ENCODE measurements at regions not wholly inside any gene's neighbourhood (a gene's known extent, or its start where the extent isn't known, plus 50 kb on each side); places are given as distances from the start of the nearest gene placed in this dataset.
"Not testable (repeated sequence)": the region's sequence is repeated elsewhere in the genome, so short reads cannot be mapped to it uniquely, and the experiment has no call there.

DNA sequence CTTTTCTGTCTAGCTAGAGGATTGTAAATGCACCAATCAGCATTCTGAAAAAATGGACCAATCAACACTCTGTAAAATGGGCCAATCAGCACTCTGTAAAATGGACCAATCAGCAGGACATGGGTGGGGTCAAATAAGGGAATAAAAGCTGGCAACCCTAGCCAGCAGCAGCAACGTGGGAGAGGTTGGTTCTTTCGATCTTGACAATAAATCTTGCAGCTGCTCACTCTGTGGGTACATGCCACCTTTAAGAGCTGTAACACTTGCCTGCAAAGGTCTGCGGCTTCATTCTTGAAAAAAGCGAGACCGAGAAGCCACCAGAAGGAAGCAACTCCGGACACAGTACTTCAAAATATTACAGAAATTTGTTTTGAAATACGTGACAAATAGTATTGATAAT is 424.6 kb upstream of the CDH9 start:
- POLR2A ChIA-PET = no interaction called here
- Mint-ChIP-seq H3K36me3 (no peaks in the 10 kb centered on the region), H3K4me1 (no peaks in the 10 kb centered on the region), H3K27ac (no peak overlapping the region), H3K4me3 (no peak overlapping the region), H3K9me3 (no peaks in the 10 kb centered on the region), H3K27me3 (no peaks in the 10 kb centered on the region)
- ATAC-seq (ENCODE audit: low read depth) = no peak
- DNase-seq = no peak

DNA sequence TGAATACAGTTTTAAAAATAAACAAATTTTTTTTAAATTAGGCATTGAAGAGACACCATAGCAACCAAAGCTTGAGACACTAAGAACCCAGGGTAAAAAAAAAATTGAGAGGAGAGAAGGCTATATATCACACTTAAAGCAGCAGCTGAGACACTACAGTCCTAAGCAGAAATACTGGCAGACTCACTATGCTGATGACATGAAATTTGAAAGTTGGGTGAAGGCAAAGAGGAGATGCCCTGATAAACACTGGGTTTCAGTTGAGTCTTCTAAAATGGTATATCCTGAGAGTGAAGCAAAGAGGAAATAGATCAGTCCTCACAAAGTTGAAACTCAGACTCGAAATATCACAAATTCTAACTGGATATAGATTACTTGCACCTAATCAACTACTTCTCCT is 419.9 kb upstream of the CDH9 start:
- no peak overlapping the region for H3K4me3 Mint-ChIP-seq
- no peak overlapping the region for H3K27ac Mint-ChIP-seq
- no peaks in the 10 kb centered on the region for H3K27me3 Mint-ChIP-seq
- POLR2A ChIA-PET = no interaction called here
- no peaks in the 10 kb centered on the region for H3K4me1 Mint-ChIP-seq
- ATAC-seq (ENCODE audit: low read depth) = no peak
- DNase-seq = no peak
- H3K36me3 Mint-ChIP-seq = no peaks in the 10 kb centered on the region
- peaks cover 4% of the 10 kb centered on the region for H3K9me3 Mint-ChIP-seq

DNA sequence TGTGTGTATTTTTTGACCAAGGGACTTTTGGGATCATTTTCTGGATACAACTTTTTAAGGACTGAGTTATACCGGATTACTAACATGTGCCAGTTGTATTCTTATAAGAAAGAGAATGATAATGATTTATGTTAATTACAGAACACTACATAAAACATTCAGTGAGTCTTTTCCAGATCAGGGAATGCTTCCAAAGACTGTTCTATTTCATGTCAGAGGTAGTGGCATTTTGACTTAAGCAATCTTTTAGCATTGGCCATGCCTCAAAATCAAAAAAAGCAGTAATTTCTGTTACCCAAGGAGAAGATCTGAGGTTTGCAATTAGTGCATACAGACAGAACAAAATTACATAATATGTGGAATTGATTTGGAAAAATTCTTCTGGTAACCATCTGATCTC is 413.0 kb upstream of the CDH9 start:
- POLR2A ChIA-PET = no interaction called here
- Mint-ChIP-seq H3K36me3 (no peaks in the 10 kb centered on the region), H3K27me3 (no peaks in the 10 kb centered on the region), H3K27ac (no peak overlapping the region), H3K4me3 (no peak overlapping the region), H3K9me3 (peaks cover 5% of the 10 kb centered on the region), H3K4me1 (no peaks in the 10 kb centered on the region)
- no peak for ATAC-seq (ENCODE audit: low read depth)
- no peak for DNase-seq

DNA sequence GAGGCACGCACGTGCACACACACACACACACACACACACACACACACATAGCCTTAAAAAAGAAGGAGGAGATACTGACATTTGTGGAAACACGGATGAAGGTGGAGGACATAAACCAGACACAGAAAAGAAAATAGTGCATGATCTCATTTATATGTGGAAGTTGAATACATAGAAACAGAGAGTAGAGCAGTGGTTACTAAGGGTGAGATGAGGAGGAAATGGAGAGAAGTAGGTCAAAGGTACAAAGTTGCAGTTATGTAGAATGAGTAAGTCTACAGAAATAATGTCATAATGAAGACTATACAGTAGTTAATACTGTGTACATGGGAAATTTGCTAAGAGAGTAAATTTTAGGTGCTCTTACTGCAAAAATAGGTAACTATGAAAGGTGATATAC is 412.2 kb upstream of the CDH9 start:
- Mint-ChIP-seq H3K27ac (no peak overlapping the region), H3K4me3 (no peak overlapping the region), H3K27me3 (no peaks in the 10 kb centered on the region), H3K9me3 (peaks cover 5% of the 10 kb centered on the region), H3K36me3 (no peaks in the 10 kb centered on the region), H3K4me1 (no peaks in the 10 kb centered on the region)
- no peak for ATAC-seq (ENCODE audit: low read depth)
- POLR2A ChIA-PET = no interaction called here
- no peak for DNase-seq

GRCh38 chr5:27439383-27439782 is 401.0 kb upstream of the CDH9 start:
- H3K27me3 Mint-ChIP-seq; H3K27ac Mint-ChIP-seq; H3K36me3 Mint-ChIP-seq; DNase-seq; POLR2A ChIA-PET; ATAC-seq (ENCODE audit: low read depth); H3K4me3 Mint-ChIP-seq; H3K9me3 Mint-ChIP-seq; H3K4me1 Mint-ChIP-seq: not testable (repeated sequence)

DNA sequence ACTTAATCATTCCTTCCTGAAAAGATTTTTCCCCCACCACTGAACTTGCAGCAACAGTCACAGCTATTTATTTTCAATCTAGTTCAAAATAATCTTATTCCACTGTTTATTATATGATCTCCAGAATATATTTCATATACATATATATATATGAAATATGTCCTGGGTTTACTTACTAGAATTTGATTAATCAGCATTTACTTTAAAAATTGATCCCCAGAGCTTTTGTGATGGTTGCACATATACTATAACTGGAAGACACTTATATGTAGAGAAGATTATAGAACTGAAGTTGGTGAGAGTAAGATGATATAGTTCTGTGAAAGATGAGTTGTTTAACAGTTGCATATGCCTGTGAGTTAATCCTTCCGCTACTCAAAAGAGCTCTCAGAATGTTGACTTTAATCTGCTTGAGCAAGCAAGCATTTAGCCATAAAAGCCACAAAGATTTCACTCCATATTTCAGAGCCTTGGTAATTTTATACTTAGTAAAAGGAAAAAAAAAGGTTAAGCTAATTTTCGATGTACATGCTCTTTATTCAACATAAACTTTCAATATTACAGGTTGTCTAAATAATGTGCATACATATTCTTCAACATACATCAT is 399.3 kb upstream of the CDH9 start:
- peaks cover 3% of the 10 kb centered on the region for H3K9me3 Mint-ChIP-seq
- no peak overlapping the region for H3K27ac Mint-ChIP-seq
- no peak for DNase-seq
- H3K36me3 Mint-ChIP-seq = no peaks in the 10 kb centered on the region
- no peaks in the 10 kb centered on the region for H3K27me3 Mint-ChIP-seq
- H3K4me1 Mint-ChIP-seq = no peaks in the 10 kb centered on the region
- H3K4me3 Mint-ChIP-seq = no peak overlapping the region
- ATAC-seq (ENCODE audit: low read depth) = no peak
- POLR2A ChIA-PET = no interaction called here

DNA sequence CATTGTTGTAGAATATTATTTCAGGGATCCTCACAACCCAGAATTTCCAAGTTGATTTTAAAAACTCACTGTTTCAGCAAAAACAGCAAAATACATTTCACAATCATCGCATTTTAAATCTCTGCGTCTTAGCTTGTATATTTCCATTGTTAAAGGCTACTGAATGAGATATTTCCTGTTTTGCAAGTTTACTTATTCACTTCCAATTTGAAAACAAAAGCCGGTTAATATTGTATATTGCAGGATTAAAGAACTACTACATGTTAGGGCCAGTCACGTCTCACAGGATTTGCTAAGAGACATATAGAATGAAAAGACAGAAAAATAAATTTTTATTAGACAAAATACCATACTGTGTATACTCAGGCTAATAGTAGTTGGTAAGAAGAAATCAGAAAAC is 395.9 kb upstream of the CDH9 start:
- DNase-seq (no peak), ATAC-seq (ENCODE audit: low read depth) (no peak)
- Mint-ChIP-seq H3K9me3 (peaks cover 7% of the 10 kb centered on the region), H3K27me3 (no peaks in the 10 kb centered on the region), H3K27ac (no peak overlapping the region), H3K36me3 (no peaks in the 10 kb centered on the region), H3K4me1 (no peaks in the 10 kb centered on the region), H3K4me3 (no peak overlapping the region)
- POLR2A ChIA-PET = no interaction called here

- H3K9me3 Mint-ChIP-seq = peaks cover 11% of the 10 kb centered on the region
- no peaks in the 10 kb centered on the region for H3K4me1 Mint-ChIP-seq
- no peak overlapping the region for H3K27ac Mint-ChIP-seq
- H3K27me3 Mint-ChIP-seq = no peaks in the 10 kb centered on the region
- POLR2A ChIA-PET = no interaction called here
- no peak overlapping the region for H3K4me3 Mint-ChIP-seq
- ATAC-seq (ENCODE audit: low read depth) = no peak
- no peaks in the 10 kb centered on the region for H3K36me3 Mint-ChIP-seq
- DNase-seq = no peak
Observed at GRCh38 chr5:27414099-27414498, 375.7 kb upstream of the CDH9 start.

DNA sequence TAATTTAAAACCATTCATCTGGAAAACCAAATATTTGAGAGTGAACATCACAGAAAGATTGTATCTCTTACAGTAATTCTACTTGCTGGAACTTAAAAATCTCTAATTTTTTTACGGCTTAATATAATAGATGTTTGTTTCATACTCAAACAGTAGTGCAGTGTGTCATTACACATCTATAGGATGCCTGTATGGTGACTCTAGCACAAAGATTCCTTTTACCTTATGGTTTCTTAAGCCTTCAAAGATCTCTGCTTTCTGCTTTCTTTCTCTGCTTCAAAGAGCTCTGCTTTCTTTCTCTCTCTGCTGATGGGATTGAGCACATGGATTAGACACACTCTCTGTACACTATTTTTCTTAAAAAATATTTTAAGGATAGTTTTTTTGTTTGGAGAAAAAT is 374.0 kb upstream of the CDH9 start:
- peaks cover 12% of the 10 kb centered on the region for H3K9me3 Mint-ChIP-seq
- no peak overlapping the region for H3K4me3 Mint-ChIP-seq
- POLR2A ChIA-PET = no interaction called here

GRCh38 chr5:27406020-27406419 is 367.6 kb upstream of the CDH9 start:
- no peak for ATAC-seq (ENCODE audit: low read depth)
- Mint-ChIP-seq H3K27ac (no peak overlapping the region), H3K4me3 (no peak overlapping the region), H3K36me3 (no peaks in the 10 kb centered on the region), H3K4me1 (no peaks in the 10 kb centered on the region), H3K27me3 (no peaks in the 10 kb centered on the region), H3K9me3 (peaks cover 6% of the 10 kb centered on the region)
- DNase-seq = no peak
- POLR2A ChIA-PET = no interaction called here

More for the DNA sequence above, 374.0 kb upstream of the CDH9 start:
- no peaks in the 10 kb centered on the region for H3K27me3 Mint-ChIP-seq
- no peaks in the 10 kb centered on the region for H3K36me3 Mint-ChIP-seq
- H3K27ac Mint-ChIP-seq = no peak overlapping the region
- ATAC-seq (ENCODE audit: low read depth) (no peak), DNase-seq (no peak)
- H3K4me1 Mint-ChIP-seq = no peaks in the 10 kb centered on the region

GRCh38 chr5:27403243-27403882 is 365.0 kb upstream of the CDH9 start:
- no peaks in the 10 kb centered on the region for H3K27me3 Mint-ChIP-seq
- POLR2A ChIA-PET = no interaction called here
- ATAC-seq (ENCODE audit: low read depth) (no peak), DNase-seq (no peak)
- peaks cover 6% of the 10 kb centered on the region for H3K9me3 Mint-ChIP-seq
- no peak overlapping the region for H3K4me3 Mint-ChIP-seq
- H3K27ac Mint-ChIP-seq = no peak overlapping the region
- H3K4me1 Mint-ChIP-seq = no peaks in the 10 kb centered on the region
- H3K36me3 Mint-ChIP-seq = no peaks in the 10 kb centered on the region

DNA sequence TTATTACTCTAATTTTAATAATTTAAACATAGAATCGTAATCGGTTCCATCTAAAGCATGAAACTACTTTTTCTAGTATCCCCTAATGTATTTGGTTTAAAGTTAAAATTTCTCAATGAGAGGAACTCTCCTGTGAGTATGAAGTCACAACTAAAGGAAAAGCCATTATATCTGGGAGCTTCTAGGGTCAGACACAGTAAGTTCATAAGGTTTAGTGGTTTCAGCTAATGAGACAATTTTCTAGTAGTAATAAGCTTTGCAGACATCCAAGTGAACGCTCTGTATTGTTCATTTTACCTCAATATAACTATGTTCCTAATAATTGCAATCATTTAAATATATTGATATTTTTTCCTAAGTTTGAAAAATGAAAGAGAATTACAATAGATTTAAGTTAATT is 364.4 kb upstream of the CDH9 start:
- Mint-ChIP-seq H3K9me3 (peaks cover 4% of the 10 kb centered on the region), H3K36me3 (no peaks in the 10 kb centered on the region), H3K4me1 (no peaks in the 10 kb centered on the region), H3K27me3 (no peaks in the 10 kb centered on the region), H3K4me3 (no peak overlapping the region), H3K27ac (no peak overlapping the region)
- ATAC-seq (ENCODE audit: low read depth) = no peak
- POLR2A ChIA-PET = no interaction called here
- DNase-seq = no peak

GRCh38 chr5:27396998-27397397 is 358.6 kb upstream of the CDH9 start:
- Mint-ChIP-seq H3K4me1 (no peaks in the 10 kb centered on the region), H3K36me3 (no peaks in the 10 kb centered on the region), H3K27ac (no peak overlapping the region), H3K27me3 (no peaks in the 10 kb centered on the region), H3K9me3 (no peaks in the 10 kb centered on the region), H3K4me3 (no peak overlapping the region)
- DNase-seq (no peak), ATAC-seq (ENCODE audit: low read depth) (no peak)
- POLR2A ChIA-PET = no interaction called here

- Mint-ChIP-seq H3K27me3 (no peaks in the 10 kb centered on the region), H3K4me3 (no peak overlapping the region), H3K36me3 (no peaks in the 10 kb centered on the region), H3K9me3 (peaks cover 1% of the 10 kb centered on the region), H3K4me1 (no peaks in the 10 kb centered on the region), H3K27ac (no peak overlapping the region)
- POLR2A ChIA-PET = no interaction called here
- DNase-seq (no peak), ATAC-seq (ENCODE audit: low read depth) (no peak)
Observed at GRCh38 chr5:27392716-27393115, 354.3 kb upstream of the CDH9 start.

GRCh38 chr5:27389696-27390095 is 351.3 kb upstream of the CDH9 start:
- Mint-ChIP-seq H3K9me3 (peaks cover 4% of the 10 kb centered on the region), H3K4me3 (no peak overlapping the region), H3K27me3 (no peaks in the 10 kb centered on the region), H3K27ac (no peak overlapping the region), H3K4me1 (no peaks in the 10 kb centered on the region), H3K36me3 (no peaks in the 10 kb centered on the region)
- POLR2A ChIA-PET = no interaction called here
- DNase-seq (no peak), ATAC-seq (ENCODE audit: low read depth) (no peak)

All from activated naive CD8-positive, alpha-beta T cell treated with anti-CD3 and anti-CD28 coated beads, Interleukin-2, amount 10 ng/mL, durations not matched to agents 7 days and 5 days (primary cell).